ENCODE measurements at regions not wholly inside any gene's neighbourhood (a gene's known extent, or its start where the extent isn't known, plus 50 kb on each side); places are given as distances from the start of the nearest gene placed in this dataset.
A peak's percentile ranks its signal among the peaks of the same experiment; 100 is the strongest.
"Not testable (repeated sequence)": the region's sequence is repeated elsewhere in the genome, so short reads cannot be mapped to it uniquely, and the experiment has no call there.

DNA sequence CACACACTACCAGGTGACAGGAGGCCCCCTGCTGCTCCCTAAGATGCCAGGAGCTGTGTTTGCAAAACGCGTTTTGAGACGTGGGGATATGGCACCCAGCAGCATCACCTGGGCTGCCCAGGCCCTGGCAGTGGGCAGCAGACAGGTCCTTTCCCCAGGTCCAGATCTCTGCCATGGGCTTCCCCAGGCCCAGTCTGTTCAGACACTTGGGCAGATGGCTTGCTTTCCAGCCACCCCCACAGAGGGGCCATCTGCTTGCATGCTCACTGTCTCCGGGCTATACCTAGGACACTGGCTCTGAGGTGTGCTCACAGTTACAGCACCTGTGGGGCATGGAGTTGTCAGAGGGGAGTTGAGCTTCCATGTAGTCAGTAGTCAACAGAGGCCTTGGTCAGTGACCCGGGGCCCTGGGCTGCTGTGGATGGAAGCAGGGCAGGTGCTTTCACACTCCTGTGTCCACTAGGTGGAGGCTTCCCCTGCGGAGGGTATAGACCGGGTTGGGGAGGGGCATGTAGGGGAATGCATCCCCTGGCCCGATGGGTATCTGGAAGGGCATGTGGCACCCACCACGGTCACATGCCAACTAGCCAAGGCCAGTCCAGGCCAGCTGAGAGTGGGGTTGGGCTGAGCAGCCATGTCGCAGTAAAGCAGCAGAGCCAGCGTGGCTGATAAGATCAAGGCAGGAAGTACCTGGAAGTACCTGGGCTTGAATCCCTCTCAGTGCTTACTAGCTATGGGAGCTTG lies 185.4 kb upstream of the SLC24A3 start:
- DNase-seq (no peak), ATAC-seq (ENCODE audit: low read depth in 2 of 2) (no peak)
- Mint-ChIP-seq H3K9me3 (peaks cover 2 to 14% (median 3%) of the 10 kb centered on the region in 7 donors), H3K27ac (no peak overlapping the region), H3K4me3 (no peak overlapping the region), H3K36me3 (no peaks in the 10 kb centered on the region), H3K27me3 (peaks cover 0 to 6% (median 5%) of the 10 kb centered on the region in 3 donors), H3K4me1 (no peaks in the 10 kb centered on the region)

DNA sequence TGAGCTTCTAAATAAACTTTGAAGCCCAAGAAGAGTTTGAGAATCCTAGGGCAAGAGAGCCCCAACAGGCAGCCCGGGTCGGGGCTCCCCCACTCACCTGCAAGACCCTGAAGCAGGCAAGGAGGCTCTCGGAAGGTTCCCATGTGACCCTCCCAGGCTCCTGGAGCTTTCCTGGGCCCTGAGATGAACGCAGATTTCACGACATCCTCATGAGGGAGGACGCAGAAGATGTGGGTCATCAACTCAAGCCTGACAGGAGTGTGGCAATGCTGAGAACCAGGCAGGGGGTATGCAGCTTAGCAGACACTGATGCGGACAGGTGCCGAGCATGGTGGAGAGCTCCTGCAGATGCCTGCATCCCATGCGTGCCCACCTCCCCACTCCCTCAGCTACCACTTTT lies 184.5 kb upstream of the SLC24A3 start:
- peaks cover 6 to 13% (median 12%) of the 10 kb centered on the region in 3 donors for H3K27me3 Mint-ChIP-seq
- H3K4me3 Mint-ChIP-seq = no peak overlapping the region

DNA sequence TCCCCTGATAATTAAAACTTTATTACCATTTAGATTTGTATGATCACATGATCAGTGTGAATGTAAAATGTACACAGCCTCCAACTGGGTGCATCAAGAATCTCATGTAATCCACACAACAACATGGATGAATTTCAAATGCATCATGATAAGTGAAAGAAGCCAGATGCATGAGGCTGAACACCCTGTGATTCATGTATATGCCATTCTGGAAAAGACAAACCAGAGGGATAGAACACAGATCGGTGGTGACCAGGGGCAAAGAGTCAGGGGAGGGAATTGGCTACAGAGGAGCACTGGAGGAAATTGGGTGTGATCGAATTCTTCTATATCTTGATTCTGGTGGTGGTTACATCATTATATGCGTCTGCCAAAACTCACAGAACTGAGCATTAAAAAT lies 170.7 kb upstream of the SLC24A3 start:
- peaks cover 0 to 3% (median 0%) of the 10 kb centered on the region in 7 donors for H3K9me3 Mint-ChIP-seq
- no peaks in the 10 kb centered on the region for H3K36me3 Mint-ChIP-seq
- H3K4me1 Mint-ChIP-seq = no peaks in the 10 kb centered on the region
- DNase-seq = no peak
- H3K27ac Mint-ChIP-seq = no peak overlapping the region
- H3K4me3 Mint-ChIP-seq = no peak overlapping the region
- no peak for ATAC-seq (ENCODE audit: low read depth in 2 of 2)
- H3K27me3 Mint-ChIP-seq = peaks cover 0 to 11% (median 7%) of the 10 kb centered on the region in 3 donors

More for the DNA sequence above, 184.5 kb upstream of the SLC24A3 start:
- Mint-ChIP-seq H3K9me3 (peaks cover 2 to 14% (median 6%) of the 10 kb centered on the region in 7 donors), H3K36me3 (no peaks in the 10 kb centered on the region), H3K4me1 (no peaks in the 10 kb centered on the region), H3K27ac (no peak overlapping the region)
- DNase-seq (no peak), ATAC-seq (ENCODE audit: low read depth in 2 of 2) (no peak)

DNA sequence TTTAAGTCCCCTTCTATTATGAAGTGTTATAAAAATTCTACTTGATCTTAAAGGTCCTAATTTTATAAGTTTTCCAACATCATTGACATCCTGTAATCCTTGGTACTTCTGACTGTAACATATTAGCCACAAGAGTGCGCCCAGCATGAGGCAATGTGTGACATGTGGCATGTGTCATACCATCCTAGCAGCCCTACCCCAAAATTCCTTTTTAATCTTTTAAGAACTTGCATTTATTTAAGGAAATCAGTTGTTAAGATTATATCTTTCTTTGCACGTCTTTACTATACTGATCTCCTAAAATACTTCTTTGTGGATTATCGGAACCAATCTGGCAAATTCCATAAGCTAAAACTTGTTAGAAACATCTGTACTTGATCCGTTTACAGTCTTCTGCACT lies 167.1 kb upstream of the SLC24A3 start:
- H3K4me3 Mint-ChIP-seq = no peak overlapping the region
- H3K4me1 Mint-ChIP-seq = no peaks in the 10 kb centered on the region
- H3K27ac Mint-ChIP-seq = no peak overlapping the region
- H3K36me3 Mint-ChIP-seq = no peaks in the 10 kb centered on the region
- peaks cover 0 to 3% (median 0%) of the 10 kb centered on the region in 7 donors for H3K9me3 Mint-ChIP-seq
- DNase-seq = no peak
- peaks cover 0 to 15% (median 11%) of the 10 kb centered on the region in 3 donors for H3K27me3 Mint-ChIP-seq
- ATAC-seq (ENCODE audit: low read depth in 2 of 2) = no peak

DNA sequence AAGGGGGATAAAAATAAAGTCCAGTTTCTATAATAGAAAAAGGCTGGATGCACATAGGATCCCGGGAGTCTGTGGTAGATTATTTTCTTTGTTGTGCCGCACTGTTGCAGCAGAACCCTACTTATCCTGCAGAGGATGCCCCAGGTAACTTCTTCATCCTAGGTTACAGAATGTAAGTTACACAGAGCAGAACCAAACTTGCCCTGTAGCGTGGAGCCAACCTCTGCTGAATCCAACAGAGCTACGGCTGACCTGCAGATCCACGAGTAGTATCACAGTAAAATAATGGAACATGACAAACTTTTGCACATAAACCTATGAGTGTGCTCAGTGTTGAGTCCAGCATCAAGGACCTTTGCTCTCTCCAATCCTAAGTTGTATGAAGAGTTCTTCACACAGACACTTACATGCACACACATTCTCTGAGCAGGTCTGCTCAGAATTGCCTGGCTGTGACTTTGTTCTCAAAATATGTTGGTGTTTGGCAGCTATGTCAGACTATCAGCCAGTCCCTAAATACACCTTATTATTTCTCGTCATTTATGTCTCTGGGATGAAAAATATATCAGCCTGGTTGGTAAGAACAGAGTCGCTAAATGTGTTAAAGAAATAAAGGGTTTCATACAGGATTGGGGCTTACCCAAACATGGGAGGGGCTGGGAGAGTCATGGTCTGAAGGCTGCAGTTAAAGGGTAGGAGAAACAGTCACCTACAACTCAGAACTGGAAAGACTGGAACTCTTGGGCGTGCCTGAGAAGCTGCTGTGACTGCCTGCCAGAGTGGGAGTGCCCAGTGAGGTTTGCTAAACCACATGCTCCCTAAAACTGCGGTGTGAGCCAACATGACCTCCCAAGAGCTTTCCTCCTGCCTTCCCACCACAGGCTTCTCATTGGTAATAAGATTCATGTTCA lies 165.1 kb upstream of the SLC24A3 start:
- H3K36me3 Mint-ChIP-seq = no peaks in the 10 kb centered on the region
- peaks cover 0 to 3% (median 0%) of the 10 kb centered on the region in 7 donors for H3K9me3 Mint-ChIP-seq
- ATAC-seq (ENCODE audit: low read depth in 2 of 2) = no peak

DNA sequence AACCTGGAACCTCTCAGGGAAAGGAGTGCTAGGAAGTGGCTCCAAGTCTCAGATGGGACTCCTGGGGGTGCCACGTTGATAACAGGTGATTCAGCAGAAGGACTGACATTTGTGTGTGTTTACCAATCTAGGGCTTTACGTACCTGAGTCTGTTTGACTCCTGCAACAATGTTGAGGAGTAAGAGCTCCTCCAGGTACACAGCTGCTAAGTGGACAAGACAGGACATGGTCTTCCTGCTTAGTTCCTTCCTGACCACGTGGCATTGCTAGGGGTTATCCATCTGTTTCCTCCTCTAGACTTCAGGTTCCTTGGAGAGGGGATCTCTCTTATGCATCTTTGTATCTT lies 164.5 kb upstream of the SLC24A3 start:
- Mint-ChIP-seq H3K9me3 (peaks cover 0 to 3% (median 0%) of the 10 kb centered on the region in 7 donors), H3K4me1 (no peaks in the 10 kb centered on the region), H3K27me3 (peaks cover 0 to 15% (median 4%) of the 10 kb centered on the region in 3 donors), H3K27ac (no peak overlapping the region), H3K36me3 (no peaks in the 10 kb centered on the region), H3K4me3 (no peak overlapping the region)
- ATAC-seq (ENCODE audit: low read depth in 2 of 2) = no peak
- no peak for DNase-seq

More for the DNA sequence above, 165.1 kb upstream of the SLC24A3 start:
- Mint-ChIP-seq H3K4me3 (no peak overlapping the region), H3K27ac (no peak overlapping the region), H3K27me3 (peaks cover 2 to 15% (median 4%) of the 10 kb centered on the region in 3 donors), H3K4me1 (no peaks in the 10 kb centered on the region)
- no peak for DNase-seq

DNA sequence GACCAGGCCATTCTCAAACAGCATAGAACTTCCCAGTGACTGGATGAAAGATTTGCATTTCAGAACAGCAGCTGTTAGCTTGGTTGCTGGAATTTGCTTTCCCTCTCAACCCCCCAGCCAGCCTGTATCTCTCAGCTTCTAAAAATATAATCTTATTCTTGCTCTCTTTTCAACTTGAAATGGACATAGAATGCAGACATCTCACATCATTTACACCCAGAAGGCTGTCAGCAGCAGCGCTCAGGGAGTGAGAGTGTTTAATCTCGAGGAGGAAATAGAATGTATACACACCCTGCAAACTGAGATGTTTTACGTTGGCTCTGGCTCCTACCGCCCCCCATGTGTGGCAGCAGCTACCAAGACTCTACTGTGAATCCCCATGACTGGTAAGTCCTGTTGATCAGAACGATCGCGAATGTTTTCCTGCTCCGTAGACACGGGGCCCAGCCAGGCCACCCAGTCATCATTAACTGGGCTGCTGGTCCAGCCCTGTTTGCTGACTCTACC lies 163.4 kb upstream of the SLC24A3 start:
- ATAC-seq (ENCODE audit: low read depth in 2 of 2) (no peak), DNase-seq (no peak)
- Mint-ChIP-seq H3K36me3 (no peaks in the 10 kb centered on the region), H3K4me3 (no peak overlapping the region), H3K27ac (no peak overlapping the region), H3K27me3 (peaks cover 5 to 17% (median 8%) of the 10 kb centered on the region in 3 donors), H3K9me3 (peaks cover 0 to under 1% (median 0%) of the 10 kb centered on the region in 7 donors), H3K4me1 (no peaks in the 10 kb centered on the region)

DNA sequence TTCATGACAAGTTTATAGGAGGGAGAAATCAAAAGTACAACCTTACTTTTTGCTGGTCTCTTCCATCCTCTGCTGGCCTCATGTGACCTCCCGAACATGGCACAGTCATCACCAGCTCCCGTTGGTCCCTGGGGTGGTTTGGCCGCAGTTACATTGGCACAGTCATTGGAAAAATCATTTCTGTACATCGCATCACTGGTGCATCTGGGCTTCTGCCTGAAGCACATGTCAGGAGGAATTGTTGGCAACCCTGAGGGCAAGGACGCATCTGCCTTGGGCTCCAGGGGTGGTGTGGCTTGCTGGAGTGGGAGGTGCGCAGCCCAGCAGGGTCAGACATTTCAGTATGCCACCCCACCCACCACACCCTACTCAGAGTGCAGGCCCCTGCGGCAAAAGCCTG lies 162.9 kb upstream of the SLC24A3 start:
- no peak overlapping the region for H3K4me3 Mint-ChIP-seq

DNA sequence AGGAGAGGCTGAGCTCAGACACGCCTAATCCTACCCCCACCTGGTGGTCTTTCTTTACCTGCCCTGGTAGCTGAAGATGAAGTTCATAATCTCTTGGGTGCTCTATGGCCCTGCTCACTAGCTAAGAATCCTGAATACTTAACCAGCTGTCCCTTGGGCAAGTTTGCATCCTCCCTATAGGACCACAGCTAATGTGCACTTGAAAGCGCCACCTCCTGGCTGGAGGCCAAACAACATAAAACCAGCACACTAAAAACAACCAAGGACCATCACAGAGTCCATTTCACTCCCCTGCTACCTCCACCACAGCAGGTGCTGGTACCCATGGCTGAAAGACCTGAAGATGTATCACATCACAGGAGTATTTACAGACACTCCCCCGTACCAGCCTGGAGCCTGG lies 155.5 kb upstream of the SLC24A3 start:
- no peak overlapping the region for H3K27ac Mint-ChIP-seq
- ATAC-seq (ENCODE audit: low read depth in 2 of 2) = no peak
- no peak for DNase-seq
- peaks cover 8 to 16% (median 9%) of the 10 kb centered on the region in 3 donors for H3K27me3 Mint-ChIP-seq
- H3K9me3 Mint-ChIP-seq = peaks cover 6 to 30% (median 21%) of the 10 kb centered on the region in 7 donors
- H3K36me3 Mint-ChIP-seq = peaks cover 0 to 8% of the 10 kb centered on the region in 2 donors
- no peak overlapping the region for H3K4me3 Mint-ChIP-seq
- no peaks in the 10 kb centered on the region for H3K4me1 Mint-ChIP-seq

More for the DNA sequence above, 162.9 kb upstream of the SLC24A3 start:
- no peak for ATAC-seq (ENCODE audit: low read depth in 2 of 2)
- H3K9me3 Mint-ChIP-seq = no peaks in the 10 kb centered on the region
- no peaks in the 10 kb centered on the region for H3K36me3 Mint-ChIP-seq
- H3K4me1 Mint-ChIP-seq = no peaks in the 10 kb centered on the region
- peaks cover 5 to 15% (median 8%) of the 10 kb centered on the region in 3 donors for H3K27me3 Mint-ChIP-seq
- H3K27ac Mint-ChIP-seq = no peak overlapping the region
- no peak for DNase-seq

DNA sequence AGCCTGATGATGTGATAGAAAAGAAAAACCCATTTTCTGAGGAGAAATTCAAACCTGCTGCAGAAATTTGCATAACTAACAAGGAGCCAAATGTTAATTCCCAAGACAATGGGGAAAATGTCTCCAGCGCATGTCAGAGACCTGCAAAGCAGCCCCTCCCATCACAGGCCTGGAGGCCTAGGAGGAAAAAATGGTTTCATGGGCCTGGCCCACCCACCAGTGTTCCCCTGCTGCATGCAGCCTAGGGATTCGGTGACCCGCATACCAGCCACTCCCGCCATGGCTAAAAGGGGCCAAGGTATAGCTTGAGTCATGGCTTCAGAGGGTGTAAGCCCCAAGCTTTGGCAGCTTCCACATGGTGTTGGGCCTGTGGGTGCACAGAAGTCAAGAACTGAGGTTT lies 147.7 kb upstream of the SLC24A3 start:
- peaks cover 16 to 75% (median 46%) of the 10 kb centered on the region in 7 donors for H3K9me3 Mint-ChIP-seq
- ATAC-seq (ENCODE audit: low read depth in 2 of 2) = not testable (repeated sequence)

DNA sequence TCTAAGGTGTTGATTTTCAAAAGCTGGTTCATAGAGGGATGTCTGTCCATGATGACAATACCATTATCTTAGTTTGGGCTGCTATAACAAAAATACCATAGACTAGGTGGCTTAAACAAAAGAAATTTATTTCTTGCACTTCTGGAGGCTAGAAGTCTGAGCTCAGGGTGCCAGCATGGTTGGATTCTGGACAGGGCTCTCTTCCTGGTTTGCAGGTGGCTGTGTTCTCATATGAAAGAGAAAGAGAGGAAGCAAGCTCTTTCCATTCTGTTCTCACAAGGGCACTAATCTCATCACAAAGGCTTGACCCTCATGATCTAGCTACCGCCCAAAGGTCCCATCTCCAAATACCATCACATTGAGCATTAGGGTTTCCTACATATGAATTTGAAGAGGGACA lies 144.5 kb upstream of the SLC24A3 start:
- ATAC-seq (ENCODE audit: low read depth in 2 of 2) (no peak), DNase-seq (no peak)
- Mint-ChIP-seq H3K27ac (no peak overlapping the region), H3K4me1 (no peaks in the 10 kb centered on the region), H3K27me3 (peaks cover 4 to 15% (median 8%) of the 10 kb centered on the region in 3 donors), H3K9me3 (peaks cover 12 to 46% (median 30%) of the 10 kb centered on the region in 7 donors), H3K36me3 (peaks cover 10 to 13% of the 10 kb centered on the region in 2 donors), H3K4me3 (no peak overlapping the region)

More for the DNA sequence above, 147.7 kb upstream of the SLC24A3 start:
- peaks cover 0 to 19% (median 8%) of the 10 kb centered on the region in 3 donors for H3K27me3 Mint-ChIP-seq
- not testable (repeated sequence) for H3K27ac Mint-ChIP-seq, DNase-seq, H3K4me1 Mint-ChIP-seq, H3K4me3 Mint-ChIP-seq
- peaks cover 10 to 13% of the 10 kb centered on the region in 2 donors for H3K36me3 Mint-ChIP-seq

DNA sequence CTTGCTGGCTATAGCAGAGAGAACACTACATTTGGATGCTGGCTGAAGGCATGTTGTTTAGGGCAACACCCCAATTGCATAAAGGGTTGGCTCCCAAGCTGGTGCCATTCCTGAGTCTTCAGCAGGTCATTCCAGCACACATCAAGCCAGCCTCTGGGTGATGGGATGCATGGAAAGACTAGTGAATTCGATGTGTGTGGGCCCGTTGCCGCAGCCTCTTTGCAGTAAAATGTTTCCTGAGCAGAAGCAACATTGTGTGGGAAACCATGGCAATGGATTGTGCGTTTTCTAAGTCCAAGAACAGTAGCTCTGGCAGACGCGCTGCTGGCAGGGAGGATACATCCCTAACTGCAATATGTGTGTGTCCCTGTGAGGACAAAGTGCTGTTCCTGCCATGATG lies 142.4 kb upstream of the SLC24A3 start:
- ATAC-seq (ENCODE audit: low read depth in 2 of 2) (no peak), DNase-seq (no peak)
- peaks cover 0 to 6% (median 5%) of the 10 kb centered on the region in 3 donors for H3K4me1 Mint-ChIP-seq
- H3K27ac Mint-ChIP-seq = no peak overlapping the region
- H3K4me3 Mint-ChIP-seq = no peak overlapping the region
- peaks cover 4 to 15% (median 8%) of the 10 kb centered on the region in 3 donors for H3K27me3 Mint-ChIP-seq
- H3K36me3 Mint-ChIP-seq = no peaks in the 10 kb centered on the region
- peaks cover 5 to 26% (median 19%) of the 10 kb centered on the region in 7 donors for H3K9me3 Mint-ChIP-seq

DNA sequence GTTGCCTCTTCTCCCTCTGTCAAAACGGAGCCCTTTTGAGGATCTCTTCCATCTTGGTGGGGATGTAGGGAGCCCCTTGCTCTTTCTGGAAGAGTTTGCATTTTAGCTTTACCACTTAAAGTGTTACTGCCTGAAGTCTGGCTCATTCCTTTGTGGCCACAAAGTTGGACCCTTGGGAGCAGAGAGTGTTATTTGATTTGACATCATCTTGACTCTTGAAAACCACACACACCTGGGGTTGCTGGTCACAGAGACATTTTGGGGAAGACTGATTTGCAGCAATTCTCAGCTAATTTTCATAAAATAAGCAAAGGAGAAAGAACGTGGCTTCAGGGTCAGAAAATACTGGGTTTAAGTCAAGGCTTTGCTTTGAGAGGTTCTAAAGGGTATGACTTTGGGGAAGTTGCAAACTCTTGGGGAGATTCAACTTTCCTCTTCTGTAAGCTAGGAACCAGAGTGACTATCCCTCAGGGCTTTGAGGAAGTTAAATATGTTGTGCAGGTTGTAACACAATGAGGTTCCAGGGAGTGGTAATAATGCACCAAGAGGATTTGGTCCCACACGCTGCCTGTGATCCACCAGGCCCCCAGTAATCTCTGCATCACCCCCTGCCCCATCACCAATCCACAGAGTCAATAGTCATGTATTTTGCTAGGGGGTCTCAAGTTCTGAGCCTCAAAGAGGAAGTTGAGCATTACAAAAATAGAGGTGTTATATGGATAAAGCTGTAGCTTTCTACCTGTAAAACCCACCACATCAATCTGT lies 141.6 kb upstream of the SLC24A3 start:
- Mint-ChIP-seq H3K4me3 (no peak overlapping the region), H3K27ac (no peak overlapping the region), H3K9me3 (peaks cover 3 to 17% (median 11%) of the 10 kb centered on the region in 7 donors), H3K27me3 (peaks cover 4 to 15% (median 8%) of the 10 kb centered on the region in 3 donors), H3K4me1 (peaks cover 0 to 10% (median 10%) of the 10 kb centered on the region in 3 donors), H3K36me3 (no peaks in the 10 kb centered on the region)
- DNase-seq (no peak), ATAC-seq (ENCODE audit: low read depth in 2 of 2) (peak in 1 of 2 donors; percentile 27)

Measured in naive B cell (primary cell).